HEK293 (cell line): ENCODE measurements at regions not wholly inside any gene's neighbourhood (a gene's known extent, or its start where the extent isn't known, plus 50 kb on each side); places are given as distances from the start of the nearest gene placed in this dataset.

Experiments used
- CTCF ChIA-PET: fragments of 350-600 bp; formaldehyde crosslinking; extraction: SDS; loops from one replicate; lab custom pipeline; 2021; ENCODE audit warnings: antibody characterized with exemption; lab: Yijun Ruan, JAX
- POLR2A ChIA-PET: fragments of 300-600 bp; formaldehyde crosslinking; extraction: SDS; loops from one replicate; lab custom pipeline; 2020; ENCODE audit warnings: antibody characterized with exemption, inconsistent platforms; lab: Yijun Ruan, JAX
- H3K27ac ChIP-seq: fragments of 200-500 bp; sonication (Bioruptor generic); 2 replicates; pipeline ENCODE4 v1.5.1; 2014; ENCODE audit warnings: low read depth, low read length, control low read depth, inconsistent platforms; ENCODE audit errors: extremely low read depth
- H3K36me3 ChIP-seq, 2 experiments: fragments of 200-500 bp in 1 of 2; sonication (Bioruptor generic) in 1 of 2; 1 replicate in 1 of 2; 2 replicates in 1 of 2; pipeline ENCODE4 v1.5.1; 2014 to 2017; ENCODE audit warnings: inconsistent platforms in 2 of 2, low read length in 2 of 2; ENCODE audit not compliant: control insufficient read depth in 2 of 2, insufficient read depth in 1 of 2
- H3K4me1 ChIP-seq: fragments of 200-500 bp; sonication (Bioruptor generic); 2 replicates; pipeline ENCODE4 v1.5.1; 2014; ENCODE audit warnings: mild to moderate bottlenecking, low read length, inconsistent platforms; ENCODE audit not compliant: control insufficient read depth, insufficient read depth
- H3K4me3 ChIP-seq: 2 replicates; pipeline ENCODE4 v1.5.1; 2011; ENCODE audit warnings: low read depth, mild to moderate bottlenecking, control low read depth, low read length, moderate library complexity
- H3K9me3 ChIP-seq: fragments of 200-500 bp; sonication (Bioruptor generic); 2 replicates; pipeline ENCODE4 v1.5.1; 2014; ENCODE audit warnings: low read depth, low read length, inconsistent platforms; ENCODE audit not compliant: control insufficient read depth, insufficient read depth
- SETDB1 ChIP-seq: IDR thresholded peaks from one replicate; pipeline ENCODE4 v1.6.1; 2017; ENCODE audit warnings: mild to moderate bottlenecking, low read length, moderate library complexity, mixed read lengths; ENCODE audit not compliant: insufficient read length
- ZBTB21 ChIP-seq: fragments of 450-650 bp; formaldehyde crosslinking; IDR thresholded peaks from 2 replicates; pipeline ENCODE4 v1.5.1; 2017; ENCODE audit warnings: missing biosample characterization, missing genetic modification characterization
- ZNF132 ChIP-seq: fragments of 450-650 bp; formaldehyde crosslinking; IDR thresholded peaks from 2 replicates; pipeline ENCODE4 v1.5.1; 2017; ENCODE audit warnings: missing biosample characterization, missing genetic modification characterization, borderline replicate concordance
- ZNF211 ChIP-seq: fragments of 450-650 bp; formaldehyde crosslinking; IDR thresholded peaks from 2 replicates; pipeline ENCODE4 v1.5.1; 2016; ENCODE audit warnings: low read depth, missing biosample characterization, missing genetic modification characterization
- ZNF214 ChIP-seq: fragments of 450-650 bp; formaldehyde crosslinking; IDR thresholded peaks from 2 replicates; pipeline ENCODE4 v1.5.1; 2017; ENCODE audit warnings: missing biosample characterization, mild to moderate bottlenecking, missing genetic modification characterization, borderline replicate concordance
- ZNF311 ChIP-seq: fragments of 450-650 bp; formaldehyde crosslinking; IDR thresholded peaks from 2 replicates; pipeline ENCODE4 v1.5.1; 2017; ENCODE audit warnings: missing biosample characterization, missing genetic modification characterization, borderline replicate concordance
- ZNF37A ChIP-seq: fragments of 450-650 bp; IDR thresholded peaks from 2 replicates; pipeline ENCODE4 v1.5.1; 2018; ENCODE audit warnings: missing biosample characterization, missing genetic modification characterization
- ZNF394 ChIP-seq: fragments of 450-650 bp; formaldehyde crosslinking; IDR thresholded peaks from 2 replicates; pipeline ENCODE4 v1.5.1; 2016; ENCODE audit warnings: missing biosample characterization, missing genetic modification characterization, mild to moderate bottlenecking, moderate library complexity, borderline replicate concordance
- ZNF529 ChIP-seq: fragments of 450-650 bp; formaldehyde crosslinking; IDR thresholded peaks from 2 replicates; pipeline ENCODE4 v1.5.1; 2017; ENCODE audit warnings: missing genetic modification characterization, missing biosample characterization; ENCODE audit not compliant: insufficient replicate concordance
- ZNF629 ChIP-seq: fragments of 450-650 bp; formaldehyde crosslinking; IDR thresholded peaks from 2 replicates; pipeline ENCODE4 v1.5.1; 2017; ENCODE audit warnings: missing biosample characterization, missing genetic modification characterization
- ZNF677 ChIP-seq: fragments of 450-650 bp; IDR thresholded peaks from 2 replicates; pipeline ENCODE4 v1.5.0; 2018; ENCODE audit warnings: missing biosample characterization, mild to moderate bottlenecking, missing genetic modification characterization, moderate library complexity
- ZSCAN30 ChIP-seq: fragments of 450-650 bp; IDR thresholded peaks from 2 replicates; pipeline ENCODE4 v1.5.1; 2018; ENCODE audit warnings: missing biosample characterization, mild to moderate bottlenecking, missing genetic modification characterization, moderate library complexity
- TF ChIP-seq, protein P1 (sequence below): fragments of 450-650 bp; formaldehyde crosslinking; conservative IDR thresholded peaks from 2 replicates; pipeline ENCODE4 v1.5.1; 2016; ENCODE audit warnings: low read depth, missing biosample characterization, missing genetic modification characterization
- TF ChIP-seq, protein P2 (sequence below): fragments of 450-650 bp; formaldehyde crosslinking; IDR thresholded peaks from 2 replicates; pipeline ENCODE4 v1.5.1; 2016; ENCODE audit warnings: missing biosample characterization, missing genetic modification characterization, borderline replicate concordance

DNA sequence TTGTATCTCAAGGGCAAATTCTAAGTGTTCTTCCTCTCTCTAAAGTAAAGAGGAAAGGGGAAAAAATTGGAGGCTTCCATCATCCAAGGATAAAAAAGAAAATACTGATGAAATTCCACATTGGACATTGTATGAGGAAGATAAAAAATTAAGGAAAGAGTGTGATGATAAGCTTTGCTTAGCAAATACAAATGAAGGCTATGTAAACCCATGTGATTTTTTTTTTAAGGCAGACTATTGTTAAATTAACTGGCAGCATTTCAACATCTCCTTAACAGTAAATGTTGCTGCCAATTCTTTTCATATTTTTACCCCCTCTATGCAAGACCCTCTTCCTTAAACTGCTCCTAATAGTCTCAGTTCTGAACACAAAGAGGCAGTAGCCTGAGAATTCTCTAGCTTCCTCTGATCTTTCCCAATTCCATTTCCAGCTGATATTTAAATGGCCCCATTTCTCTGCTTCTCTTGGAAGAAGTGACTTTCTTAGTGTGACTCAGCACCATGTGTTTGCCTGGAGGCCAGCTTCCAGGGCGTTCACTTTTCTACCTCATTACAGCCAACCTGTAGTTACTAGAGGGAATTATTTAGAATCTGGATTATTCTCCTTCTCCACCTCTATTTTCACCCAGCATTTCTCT lies 159.7 kb downstream of the TLE1 start:
- H3K4me1 ChIP-seq, result no peaks in the 10 kb centered on the region; the same call in 1 of the 2 replicates
- TF ChIP-seq ZNF677 (tag by site-specific recombination) (no peak), ZNF132 (tag by site-specific recombination) (no peak), SETDB1 (no peak), ZNF629 (no peak), ZNF311 (tag by site-specific recombination) (no peak), ZNF394 (tag by site-specific recombination) (no peak), ZNF529 (tag by site-specific recombination) (no peak), ZNF211 (tag by site-specific recombination) (no peak), ZSCAN30 (no peak), ZNF37A (tag by site-specific recombination) (no peak), ZNF214 (tag by site-specific recombination) (no peak), ZBTB21 (no peak)
- TF ChIP-seq, protein P1, sequence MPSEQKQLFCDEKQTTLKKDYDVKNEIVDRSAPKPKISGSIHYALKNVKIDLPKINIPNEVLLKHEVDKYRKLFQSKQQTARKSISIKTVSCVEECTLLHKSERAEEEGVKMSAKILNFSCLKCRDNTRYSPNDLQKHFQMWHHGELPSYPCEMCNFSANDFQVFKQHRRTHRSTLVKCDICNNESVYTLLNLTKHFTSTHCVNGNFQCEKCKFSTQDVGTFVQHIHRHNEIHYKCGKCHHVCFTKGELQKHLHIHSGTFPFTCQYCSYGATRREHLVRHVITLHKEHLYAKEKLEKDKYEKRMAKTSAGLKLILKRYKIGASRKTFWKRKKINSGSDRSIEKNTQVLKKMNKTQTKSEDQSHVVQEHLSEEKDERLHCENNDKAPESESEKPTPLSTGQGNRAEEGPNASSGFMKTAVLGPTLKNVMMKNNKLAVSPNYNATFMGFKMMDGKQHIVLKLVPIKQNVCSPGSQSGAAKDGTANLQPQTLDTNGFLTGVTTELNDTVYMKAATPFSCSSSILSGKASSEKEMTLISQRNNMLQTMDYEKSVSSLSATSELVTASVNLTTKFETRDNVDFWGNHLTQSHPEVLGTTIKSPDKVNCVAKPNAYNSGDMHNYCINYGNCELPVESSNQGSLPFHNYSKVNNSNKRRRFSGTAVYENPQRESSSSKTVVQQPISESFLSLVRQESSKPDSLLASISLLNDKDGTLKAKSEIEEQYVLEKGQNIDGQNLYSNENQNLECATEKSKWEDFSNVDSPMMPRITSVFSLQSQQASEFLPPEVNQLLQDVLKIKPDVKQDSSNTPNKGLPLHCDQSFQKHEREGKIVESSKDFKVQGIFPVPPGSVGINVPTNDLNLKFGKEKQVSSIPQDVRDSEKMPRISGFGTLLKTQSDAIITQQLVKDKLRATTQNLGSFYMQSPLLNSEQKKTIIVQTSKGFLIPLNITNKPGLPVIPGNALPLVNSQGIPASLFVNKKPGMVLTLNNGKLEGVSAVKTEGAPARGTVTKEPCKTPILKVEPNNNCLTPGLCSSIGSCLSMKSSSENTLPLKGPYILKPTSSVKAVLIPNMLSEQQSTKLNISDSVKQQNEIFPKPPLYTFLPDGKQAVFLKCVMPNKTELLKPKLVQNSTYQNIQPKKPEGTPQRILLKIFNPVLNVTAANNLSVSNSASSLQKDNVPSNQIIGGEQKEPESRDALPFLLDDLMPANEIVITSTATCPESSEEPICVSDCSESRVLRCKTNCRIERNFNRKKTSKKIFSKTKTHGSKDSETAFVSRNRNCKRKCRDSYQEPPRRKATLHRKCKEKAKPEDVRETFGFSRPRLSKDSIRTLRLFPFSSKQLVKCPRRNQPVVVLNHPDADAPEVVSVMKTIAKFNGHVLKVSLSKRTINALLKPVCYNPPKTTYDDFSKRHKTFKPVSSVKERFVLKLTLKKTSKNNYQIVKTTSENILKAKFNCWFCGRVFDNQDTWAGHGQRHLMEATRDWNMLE (tag by site-specific recombination), result no peak
- TF ChIP-seq, protein P2, sequence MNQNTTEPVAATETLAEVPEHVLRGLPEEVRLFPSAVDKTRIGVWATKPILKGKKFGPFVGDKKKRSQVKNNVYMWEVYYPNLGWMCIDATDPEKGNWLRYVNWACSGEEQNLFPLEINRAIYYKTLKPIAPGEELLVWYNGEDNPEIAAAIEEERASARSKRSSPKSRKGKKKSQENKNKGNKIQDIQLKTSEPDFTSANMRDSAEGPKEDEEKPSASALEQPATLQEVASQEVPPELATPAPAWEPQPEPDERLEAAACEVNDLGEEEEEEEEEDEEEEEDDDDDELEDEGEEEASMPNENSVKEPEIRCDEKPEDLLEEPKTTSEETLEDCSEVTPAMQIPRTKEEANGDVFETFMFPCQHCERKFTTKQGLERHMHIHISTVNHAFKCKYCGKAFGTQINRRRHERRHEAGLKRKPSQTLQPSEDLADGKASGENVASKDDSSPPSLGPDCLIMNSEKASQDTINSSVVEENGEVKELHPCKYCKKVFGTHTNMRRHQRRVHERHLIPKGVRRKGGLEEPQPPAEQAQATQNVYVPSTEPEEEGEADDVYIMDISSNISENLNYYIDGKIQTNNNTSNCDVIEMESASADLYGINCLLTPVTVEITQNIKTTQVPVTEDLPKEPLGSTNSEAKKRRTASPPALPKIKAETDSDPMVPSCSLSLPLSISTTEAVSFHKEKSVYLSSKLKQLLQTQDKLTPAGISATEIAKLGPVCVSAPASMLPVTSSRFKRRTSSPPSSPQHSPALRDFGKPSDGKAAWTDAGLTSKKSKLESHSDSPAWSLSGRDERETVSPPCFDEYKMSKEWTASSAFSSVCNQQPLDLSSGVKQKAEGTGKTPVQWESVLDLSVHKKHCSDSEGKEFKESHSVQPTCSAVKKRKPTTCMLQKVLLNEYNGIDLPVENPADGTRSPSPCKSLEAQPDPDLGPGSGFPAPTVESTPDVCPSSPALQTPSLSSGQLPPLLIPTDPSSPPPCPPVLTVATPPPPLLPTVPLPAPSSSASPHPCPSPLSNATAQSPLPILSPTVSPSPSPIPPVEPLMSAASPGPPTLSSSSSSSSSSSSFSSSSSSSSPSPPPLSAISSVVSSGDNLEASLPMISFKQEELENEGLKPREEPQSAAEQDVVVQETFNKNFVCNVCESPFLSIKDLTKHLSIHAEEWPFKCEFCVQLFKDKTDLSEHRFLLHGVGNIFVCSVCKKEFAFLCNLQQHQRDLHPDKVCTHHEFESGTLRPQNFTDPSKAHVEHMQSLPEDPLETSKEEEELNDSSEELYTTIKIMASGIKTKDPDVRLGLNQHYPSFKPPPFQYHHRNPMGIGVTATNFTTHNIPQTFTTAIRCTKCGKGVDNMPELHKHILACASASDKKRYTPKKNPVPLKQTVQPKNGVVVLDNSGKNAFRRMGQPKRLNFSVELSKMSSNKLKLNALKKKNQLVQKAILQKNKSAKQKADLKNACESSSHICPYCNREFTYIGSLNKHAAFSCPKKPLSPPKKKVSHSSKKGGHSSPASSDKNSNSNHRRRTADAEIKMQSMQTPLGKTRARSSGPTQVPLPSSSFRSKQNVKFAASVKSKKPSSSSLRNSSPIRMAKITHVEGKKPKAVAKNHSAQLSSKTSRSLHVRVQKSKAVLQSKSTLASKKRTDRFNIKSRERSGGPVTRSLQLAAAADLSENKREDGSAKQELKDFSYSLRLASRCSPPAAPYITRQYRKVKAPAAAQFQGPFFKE (tag by site-specific recombination), result no peak
- no peak overlapping the region for H3K27ac ChIP-seq
- no peaks in the 10 kb centered on the region for H3K9me3 ChIP-seq
- ChIA-PET POLR2A (no interaction called here), CTCF (interaction anchor here (0.6 kb wide), 1 partner anchor 58 kb away, joined by 3 read pairs; no protein-coding TSS in a partner anchor)
- H3K36me3 ChIP-seq, result no peaks in the 10 kb centered on the region
- no peak overlapping the region for H3K4me3 ChIP-seq
